GM11168 (cell line): ENCODE measurements at regions not wholly inside any gene's neighbourhood (a gene's known extent, or its start where the extent isn't known, plus 50 kb on each side); places are given as distances from the start of the nearest gene placed in this dataset.
"Not testable (repeated sequence)": the region's sequence is repeated elsewhere in the genome, so short reads cannot be mapped to it uniquely, and the experiment has no call there.

Experiments used
- in situ Hi-C: fragments of 300-500 bp; cut with MboI; formaldehyde crosslinking; loops from one replicate; pipeline ENCODE4 v1.12.0; 2022; ENCODE audit warnings: low sequenced_read_pairs; ENCODE audit not compliant: unreplicated experiment

DNA sequence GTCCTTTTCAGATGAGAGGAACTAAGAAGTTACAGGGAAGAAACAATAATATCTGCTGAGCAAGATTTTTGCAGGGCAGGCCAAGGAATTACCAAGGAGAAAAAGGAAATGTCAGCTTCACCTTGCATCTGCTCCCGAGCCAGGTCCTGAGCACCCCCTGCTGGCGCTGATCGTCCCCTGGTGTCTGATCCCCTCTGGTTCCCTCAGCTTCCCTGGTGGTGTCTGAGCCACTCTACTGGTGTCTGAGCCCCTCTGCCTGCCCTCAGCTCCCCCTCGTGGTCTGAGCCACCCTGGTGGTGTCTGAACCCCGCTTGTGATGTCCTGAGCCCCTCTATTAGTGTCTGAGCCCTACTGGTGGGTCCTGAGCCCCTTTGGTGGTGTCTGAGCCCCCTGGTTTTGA, 485.7 kb downstream of the GOLGA6L6 start:
- in situ Hi-C loops = loop anchor here (25.0 kb wide), 1 partner anchor 1006 kb away; no protein-coding TSS in a partner anchor

DNA sequence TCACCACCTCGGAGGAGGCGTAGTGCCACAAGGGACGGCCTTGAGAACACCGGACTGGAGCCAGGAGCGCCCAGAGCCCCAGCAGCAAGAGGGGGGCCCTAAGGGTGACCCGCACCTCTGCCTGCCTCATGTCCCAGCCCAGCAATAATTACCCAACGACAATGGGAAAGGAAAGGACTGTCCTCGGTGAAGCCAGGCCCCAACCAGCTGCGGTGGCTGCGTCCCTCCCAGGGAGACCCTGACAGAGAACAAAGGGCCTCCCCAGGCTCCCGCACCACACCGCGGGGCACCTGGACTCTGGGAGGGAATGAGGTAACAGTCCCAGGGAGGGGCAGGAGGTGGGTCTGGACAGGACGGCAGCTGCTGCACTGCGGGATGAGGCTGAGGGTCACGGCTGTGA, 493.4 kb downstream of the GOLGA6L6 start:
- in situ Hi-C loops = not testable (repeated sequence)

DNA sequence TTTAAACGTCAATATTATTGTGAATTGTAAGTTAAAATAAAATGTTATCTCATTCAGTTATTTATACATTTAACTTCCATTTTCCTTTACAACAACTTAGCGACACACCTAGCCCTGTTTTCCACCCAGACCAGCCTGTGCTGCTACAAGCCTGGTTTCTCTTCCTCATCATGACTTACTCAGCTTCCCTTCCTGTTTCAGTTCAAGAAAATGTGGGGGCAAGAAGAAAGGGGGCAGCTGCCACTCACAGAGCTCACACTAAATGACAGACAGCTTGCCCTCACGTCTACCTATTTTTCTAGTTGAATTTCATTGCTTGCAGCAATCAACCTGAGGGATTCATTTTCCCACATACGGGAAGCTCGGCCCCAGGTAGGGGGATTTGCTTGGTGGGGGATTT, 496.4 kb downstream of the GOLGA6L6 start:
- in situ Hi-C loops = not testable (repeated sequence)

DNA sequence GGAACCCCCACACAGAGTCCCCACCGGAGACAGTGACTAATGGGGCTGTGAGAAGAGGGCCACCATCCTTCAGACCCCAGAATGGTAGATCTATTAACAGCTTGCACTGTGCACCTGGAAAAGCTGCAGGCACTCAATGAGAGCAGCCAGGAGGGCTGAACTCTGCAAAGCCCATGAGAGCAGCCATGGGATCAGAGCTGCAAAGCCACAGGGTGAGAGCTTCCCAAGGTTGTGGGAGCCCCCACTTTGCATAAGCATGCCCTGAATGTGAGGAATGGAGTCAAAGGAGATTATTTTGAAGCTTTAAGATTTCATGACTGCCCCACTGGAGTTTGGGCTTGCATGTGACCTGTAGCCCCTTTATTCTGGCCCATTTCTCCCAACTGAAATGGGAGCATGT, 500.9 kb downstream of the GOLGA6L6 start:
- in situ Hi-C loops = not testable (repeated sequence)

DNA sequence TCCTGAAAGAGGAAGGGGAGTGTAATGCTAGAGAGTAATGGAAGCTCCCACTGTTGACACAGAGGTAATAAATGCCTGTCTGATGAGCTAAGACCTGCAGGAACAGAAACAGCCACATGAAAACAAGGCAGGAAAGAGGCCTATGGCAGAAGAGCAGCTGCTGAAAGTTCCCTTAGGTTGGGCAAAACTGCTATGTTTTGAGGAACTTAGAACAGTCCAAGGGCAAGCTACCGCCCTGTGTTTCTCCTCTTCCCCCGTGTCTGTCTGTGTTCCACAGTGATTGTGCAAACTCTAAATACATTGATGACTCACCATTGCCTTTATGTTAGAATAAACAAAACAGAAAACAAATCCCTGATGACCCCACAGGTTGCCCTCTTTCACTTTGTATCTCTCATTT, 516.6 kb downstream of the GOLGA6L6 start:
- in situ Hi-C loops = not testable (repeated sequence)

DNA sequence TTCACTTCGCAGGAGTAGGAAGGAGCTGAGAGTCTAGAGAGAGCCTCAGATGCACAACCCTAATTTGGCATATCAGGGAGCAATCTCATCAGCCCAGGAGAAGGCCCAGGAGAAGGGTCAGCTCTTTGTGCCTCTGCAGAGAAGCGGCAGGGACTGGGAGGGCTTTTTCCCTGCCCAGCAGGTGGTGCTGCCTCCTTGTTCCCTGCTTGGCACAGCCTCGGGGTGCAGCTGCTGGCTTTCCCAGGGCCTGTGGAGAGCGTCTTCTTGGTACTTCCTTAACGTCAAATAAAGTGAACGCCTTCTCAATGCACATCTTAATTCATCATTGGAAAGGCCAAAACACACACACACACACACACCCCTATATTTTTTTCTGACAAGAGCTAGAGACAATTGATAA, 519.3 kb downstream of the GOLGA6L6 start:
- in situ Hi-C loops = not testable (repeated sequence)

- in situ Hi-C loops = not testable (repeated sequence)
Measured at GRCh38 chr15:20021351-20021750, 520.2 kb downstream of the GOLGA6L6 start.

GRCh38 chr15:20020588-20020987, 521.0 kb downstream of the GOLGA6L6 start:
- in situ Hi-C loops = not testable (repeated sequence)

DNA sequence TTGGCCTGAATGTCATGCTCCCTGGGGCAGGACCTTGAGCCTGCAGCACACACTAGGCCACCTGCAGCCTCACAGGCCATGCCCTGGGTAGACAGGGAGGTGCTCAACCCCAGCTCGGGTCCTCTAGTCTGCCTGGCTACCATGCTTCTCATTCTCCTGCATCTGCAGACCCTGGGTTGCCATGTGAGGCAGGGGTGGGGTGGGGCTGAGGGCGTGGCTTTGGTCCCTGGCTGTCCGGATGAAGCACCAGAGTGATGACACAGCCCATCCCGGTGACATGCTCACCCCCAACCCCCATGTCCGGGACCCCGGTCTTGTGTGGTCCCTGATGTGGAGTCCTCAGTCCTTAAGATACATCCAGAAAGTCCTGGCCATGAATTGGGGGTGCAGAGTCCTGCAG, 521.8 kb downstream of the GOLGA6L6 start:
- in situ Hi-C loops = not testable (repeated sequence)

DNA sequence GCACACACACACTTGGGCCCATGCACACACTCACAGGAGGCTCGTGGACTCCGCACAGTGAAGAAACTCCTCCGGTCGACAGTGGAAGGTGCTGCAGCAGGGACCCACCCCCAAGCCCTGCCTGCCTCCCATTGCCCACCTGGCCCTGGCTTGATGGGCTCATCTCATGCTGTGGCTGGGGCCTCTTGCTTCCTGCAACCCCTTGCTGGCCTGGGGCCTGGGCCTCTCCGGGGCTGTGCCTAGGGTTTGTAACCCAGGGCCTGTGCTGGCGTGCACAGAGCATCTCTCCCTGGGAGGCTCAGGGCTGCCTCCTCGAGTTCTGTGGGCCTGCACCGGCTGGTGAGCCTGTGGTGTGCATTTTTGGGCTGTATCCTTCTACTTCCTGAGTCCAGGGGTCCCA, 524.0 kb downstream of the GOLGA6L6 start:
- in situ Hi-C loops = not testable (repeated sequence)

DNA sequence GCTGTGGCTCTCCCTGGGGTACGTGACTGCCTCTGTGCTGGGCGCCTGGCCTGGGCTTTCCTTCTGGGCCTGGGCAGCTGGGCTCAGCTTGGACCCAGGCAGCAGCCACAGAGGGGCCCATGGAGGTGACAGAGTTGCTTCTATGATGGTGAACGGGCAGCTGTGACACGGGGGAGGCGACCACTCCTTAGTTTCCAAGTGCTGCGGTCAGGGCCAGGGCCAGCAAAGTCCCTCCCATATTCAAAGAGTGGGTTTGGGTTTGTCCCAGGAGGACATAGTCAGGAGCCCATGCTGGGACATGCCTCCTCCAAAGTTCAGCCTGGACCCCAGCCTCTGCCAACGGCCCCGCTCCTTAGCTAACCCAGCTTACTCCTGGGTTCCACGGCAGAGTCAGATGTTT, 524.7 kb downstream of the GOLGA6L6 start:
- in situ Hi-C loops = not testable (repeated sequence)

DNA sequence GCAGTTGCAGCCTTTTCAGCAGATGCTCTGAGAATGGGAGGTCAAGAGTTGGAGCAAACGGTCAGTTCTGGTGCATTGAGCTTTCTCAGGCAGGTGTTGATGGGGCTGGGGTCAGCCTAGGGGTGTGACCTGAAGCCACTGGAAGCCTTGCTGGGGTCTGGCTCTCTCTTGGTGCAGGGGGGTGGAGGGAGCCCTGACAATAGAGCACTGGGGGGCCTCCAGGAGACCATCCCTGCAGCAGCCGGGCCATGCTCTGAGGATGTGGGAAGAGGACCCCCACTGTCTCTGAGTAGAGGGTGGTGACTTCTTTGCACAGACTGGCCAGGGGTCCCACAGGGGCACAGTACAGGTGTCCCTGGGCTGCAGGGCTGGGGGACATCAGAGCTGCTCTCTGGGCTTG, 528.8 kb downstream of the GOLGA6L6 start:
- in situ Hi-C loops = not testable (repeated sequence)

DNA sequence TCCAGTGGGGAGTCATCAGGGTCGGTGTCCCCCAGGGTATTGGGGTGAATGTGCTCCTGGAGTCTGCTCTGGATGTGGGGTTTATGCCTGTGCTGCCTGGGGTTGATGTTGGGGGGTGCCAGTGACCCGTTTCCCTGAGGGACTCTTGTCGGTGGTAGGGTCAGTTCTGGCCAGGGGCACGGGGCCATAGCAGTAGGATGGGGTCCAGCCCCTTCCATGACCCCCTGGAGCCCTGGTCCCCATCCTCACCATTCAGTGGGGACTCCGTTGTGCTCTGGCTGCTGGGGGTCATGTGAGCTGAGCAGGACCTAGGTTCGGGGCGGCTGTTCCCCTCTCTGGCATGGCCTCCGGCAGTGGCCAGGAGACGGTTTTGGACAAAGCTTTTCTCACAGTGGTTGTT, 530.8 kb downstream of the GOLGA6L6 start:
- in situ Hi-C loops = not testable (repeated sequence)

DNA sequence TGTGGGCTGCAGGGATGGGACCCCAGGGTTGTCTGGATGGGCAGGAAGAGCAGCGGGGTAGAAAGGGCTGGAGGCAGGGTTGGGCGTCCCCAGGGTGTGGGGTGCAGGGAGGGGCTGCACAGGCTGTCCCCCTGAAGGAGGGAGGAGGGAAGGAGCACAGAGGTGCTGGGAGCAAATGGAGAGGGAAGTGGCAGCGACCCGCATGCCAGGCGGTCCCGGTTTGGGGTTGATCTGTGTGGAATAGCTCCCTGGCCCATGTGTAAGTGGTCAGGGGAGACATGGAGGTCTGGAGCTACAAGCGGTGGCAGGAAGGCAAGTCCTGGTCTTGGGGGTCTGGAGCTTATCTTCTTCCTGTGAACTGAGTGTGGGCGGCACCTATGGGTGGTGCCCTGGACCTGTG, 532.0 kb downstream of the GOLGA6L6 start:
- in situ Hi-C loops = not testable (repeated sequence)

GRCh38 chr15:20007338-20007737, 534.3 kb downstream of the GOLGA6L6 start:
- in situ Hi-C loops = not testable (repeated sequence)

DNA sequence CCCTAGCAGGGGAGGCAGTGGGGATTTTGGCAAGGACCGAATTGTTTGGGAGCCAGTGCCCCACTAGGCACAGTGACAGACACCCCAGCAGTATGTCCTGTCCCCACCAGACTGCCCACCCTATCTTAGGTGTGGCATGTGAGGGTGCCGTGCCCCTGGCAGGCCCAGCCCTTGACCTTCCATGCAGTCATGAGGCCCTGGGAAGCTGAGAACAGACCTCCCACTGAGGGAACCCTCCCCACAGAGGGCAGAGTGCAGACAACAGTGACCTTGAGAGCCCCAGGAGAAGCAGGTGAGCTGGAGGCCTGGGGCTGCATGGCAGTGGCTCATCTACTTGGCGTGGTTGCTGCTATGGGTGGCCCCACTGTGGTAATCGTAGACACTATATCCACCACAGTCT, 538.1 kb downstream of the GOLGA6L6 start:
- in situ Hi-C loops = not testable (repeated sequence)

- in situ Hi-C loops = not testable (repeated sequence)
Measured at GRCh38 chr15:20002560-20002959, 539.0 kb downstream of the GOLGA6L6 start.

DNA sequence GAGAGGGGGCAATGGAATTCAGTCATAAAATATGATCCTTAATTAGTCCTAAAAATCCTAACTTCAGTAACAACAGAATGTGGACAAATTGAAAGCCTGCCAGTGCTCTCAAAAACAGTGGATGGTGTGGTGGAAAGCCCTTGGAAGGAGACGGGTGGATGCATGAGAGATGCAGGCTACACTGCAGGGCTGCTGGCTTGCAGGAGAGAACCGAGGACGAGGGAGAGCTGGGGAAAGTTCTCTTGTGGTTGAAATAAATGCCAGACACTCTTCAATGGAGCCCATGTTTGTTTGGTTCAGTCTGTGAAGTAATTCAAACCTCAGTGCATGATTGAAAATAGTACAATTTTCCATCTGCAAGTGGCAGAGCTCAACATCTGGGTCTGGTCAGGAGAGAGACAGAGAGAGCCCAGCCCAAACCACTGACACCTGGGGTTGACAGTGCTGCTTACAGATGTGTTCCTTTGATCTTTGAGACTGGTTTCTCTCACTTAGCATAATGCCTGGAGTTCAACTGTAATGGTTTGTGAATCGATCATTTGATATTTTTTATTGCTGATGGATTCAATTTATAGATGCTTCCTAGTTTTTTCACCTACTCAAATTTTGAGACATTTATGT, 544.9 kb downstream of the GOLGA6L6 start:
- in situ Hi-C loops = loop anchor here (10.0 kb wide), 1 partner anchor 1008 kb away; no protein-coding TSS in a partner anchor

DNA sequence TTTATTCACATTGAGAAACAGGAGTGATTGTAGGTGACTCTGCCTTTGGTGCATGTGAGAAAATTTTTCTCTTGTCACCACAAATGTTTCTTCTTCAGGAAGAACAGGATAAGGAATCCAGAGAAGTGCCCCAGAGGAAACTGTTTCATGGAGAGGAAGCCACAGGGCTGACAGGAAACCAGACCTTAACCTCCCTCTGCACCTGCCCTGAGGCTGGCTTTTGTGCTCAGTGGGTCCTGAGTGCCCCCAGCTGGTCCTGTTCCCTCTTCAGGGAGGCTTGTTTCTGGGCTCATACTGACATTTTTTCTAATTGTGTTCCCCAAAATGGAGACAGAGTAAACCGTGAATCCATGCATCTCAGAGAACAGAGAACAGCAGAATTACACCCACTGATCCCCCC, 546.3 kb downstream of the GOLGA6L6 start:
- in situ Hi-C loops = loop anchor here (10.0 kb wide), 1 partner anchor 1010 kb away; no protein-coding TSS in a partner anchor

- in situ Hi-C loops = loop anchor here (10.0 kb wide), 1 partner anchor 1012 kb away; no protein-coding TSS in a partner anchor
Measured at GRCh38 chr15:19992428-19992827, 549.2 kb downstream of the GOLGA6L6 start.

GRCh38 chr15:19988094-19988660, 553.4 kb downstream of the GOLGA6L6 start:
- in situ Hi-C loops = no loop called here
